ENCODE measurements at regions not wholly inside any gene's neighbourhood (a gene's known extent, or its start where the extent isn't known, plus 50 kb on each side); places are given as distances from the start of the nearest gene placed in this dataset.

DNA sequence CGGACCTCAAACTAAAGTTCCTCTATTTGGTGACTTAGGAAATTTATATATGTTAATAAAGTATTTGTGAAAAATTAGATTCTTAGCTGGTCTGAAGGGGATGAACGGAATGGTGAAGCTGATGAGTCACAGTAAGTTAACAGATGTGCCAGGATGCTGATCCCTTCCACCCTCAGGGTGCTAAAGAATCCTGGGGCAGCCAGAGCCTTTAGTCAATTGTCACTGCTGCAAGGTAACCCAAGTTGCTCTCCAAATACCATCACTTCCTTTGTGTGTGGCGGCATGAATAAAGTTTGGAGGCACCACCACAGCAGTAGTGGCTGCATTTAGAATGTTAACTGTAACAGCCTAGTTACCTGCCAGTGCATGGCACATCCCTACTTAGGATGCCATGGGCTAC lies 222.6 kb upstream of the PPP1R3A start:
- no peak for TF ChIP-seq TEAD4 (IDR thresholded peaks at IDR 0.05)
- no peak for TF ChIP-seq EP300 (IDR thresholded peaks at IDR 0.05; ENCODE audit: borderline replicate concordance)
- TF ChIP-seq RAD21 (IDR thresholded peaks at IDR 0.05; ENCODE audit: low read depth) = no peak
- no peak for TF ChIP-seq TAF1 (IDR thresholded peaks at IDR 0.05; ENCODE audit: low read depth)
- TF ChIP-seq EGR1 (IDR thresholded peaks at IDR 0.05) = no peak
- TF ChIP-seq ZBTB7A (IDR thresholded peaks at IDR 0.05; ENCODE audit: low read depth) = no peak

Data from Ishikawa (cell line).